Neural cell (in vitro differentiated cells): ENCODE measurements at regions not wholly inside any gene's neighbourhood (a gene's known extent, or its start where the extent isn't known, plus 50 kb on each side); places are given as distances from the start of the nearest gene placed in this dataset.

Experiments
- H2AFZ ChIP-seq: fragments of 200-600, 300-800 bp; sonication (generic), shearing (Covaris generic); 2 replicates; pipeline ENCODE4 v1.6.0; 2014; ENCODE audit warnings: low read depth, mild to moderate bottlenecking, antibody characterized with exemption, low read length, moderate library complexity
- H3F3A ChIP-seq: fragments of 200-600 bp; shearing (Covaris generic); 2 replicates; pipeline ENCODE4 v1.6.1; 2016; ENCODE audit warnings: mild to moderate bottlenecking, moderate library complexity, mixed read lengths, antibody characterized with exemption, low read length; ENCODE audit not compliant: insufficient read depth, poor library complexity, severe bottlenecking
- H3K27ac ChIP-seq: fragments of 200-600, 300-800 bp; sonication (generic), shearing (Covaris generic); 2 replicates; pipeline ENCODE4 v1.5.1; 2014; ENCODE audit warnings: mild to moderate bottlenecking, low read length, moderate library complexity
- H3K27me3 ChIP-seq: fragments of 300-800, 200-600 bp; sonication (generic), shearing (Covaris generic); 2 replicates; pipeline ENCODE4 v1.6.0; 2014; ENCODE audit warnings: mild to moderate bottlenecking, low read depth, low read length, moderate library complexity; ENCODE audit not compliant: insufficient read depth
- H3K36me3 ChIP-seq: fragments of 300-800, 200-600 bp; sonication (generic), shearing (Covaris generic); 2 replicates; pipeline ENCODE4 v1.5.1; 2014; ENCODE audit warnings: mild to moderate bottlenecking, antibody characterized with exemption, low read length, moderate library complexity; ENCODE audit not compliant: insufficient read depth
- H3K4me2 ChIP-seq: fragments of 300-800, 200-600 bp; sonication (generic), shearing (Covaris generic); 2 replicates; pipeline ENCODE4 v1.6.0; 2014; ENCODE audit warnings: mild to moderate bottlenecking, low read length
- H3K4me3 ChIP-seq: fragments of 300-800, 200-600 bp; sonication (generic), shearing (Covaris generic); 2 replicates; pipeline ENCODE4 v1.5.1; 2014; ENCODE audit warnings: mild to moderate bottlenecking, low read length, moderate library complexity
- H3K79me2 ChIP-seq: fragments of 200-600 bp; shearing (Covaris generic); replicated peaks from 2 replicates; pipeline ENCODE4 v1.6.0; 2014; ENCODE audit warnings: mild to moderate bottlenecking, low read length, moderate library complexity; ENCODE audit not compliant: insufficient read depth
- H3K9ac ChIP-seq: fragments of 300-800, 200-600 bp; sonication (generic), shearing (Covaris generic); 2 replicates; pipeline ENCODE4 v1.6.1; 2016; ENCODE audit warnings: mild to moderate bottlenecking, low read length, mixed read lengths
- H3K9me2 ChIP-seq: fragments of 200-600 bp; shearing (Covaris generic); 2 replicates; pipeline ENCODE4 v1.6.1; 2016; ENCODE audit warnings: mild to moderate bottlenecking, low read length, mixed read lengths; ENCODE audit not compliant: insufficient read depth
- H3K9me3 ChIP-seq: fragments of 200-600, 300-800 bp; sonication (generic), shearing (Covaris generic); 2 replicates; pipeline ENCODE4 v1.6.1; 2016; ENCODE audit warnings: mild to moderate bottlenecking, mixed run types, low read length, moderate library complexity, mixed read lengths
- H4K20me1 ChIP-seq: fragments of 200-600 bp; shearing (Covaris generic); 2 replicates; pipeline ENCODE4 v1.6.1; 2016; ENCODE audit warnings: mild to moderate bottlenecking, mixed run types; ENCODE audit not compliant: insufficient read depth
- EP300 ChIP-seq: fragments of 450-650 bp; conservative IDR thresholded peaks from 2 replicates; pipeline ENCODE4 v1.6.1; 2014; ENCODE audit warnings: antibody characterized with exemption, mild to moderate bottlenecking, moderate library complexity; ENCODE audit not compliant: poor library complexity, severe bottlenecking
- EZH2 ChIP-seq: fragments of 200-600, 300-800 bp; shearing (Covaris generic), sonication (generic); IDR thresholded peaks from 2 replicates; pipeline ENCODE4 v1.6.1; 2014; ENCODE audit warnings: antibody characterized with exemption, low read length, borderline replicate concordance, mild to moderate bottlenecking; ENCODE audit not compliant: insufficient read depth, poor library complexity, severe bottlenecking
- MXI1 ChIP-seq: fragments of 450-650 bp; conservative IDR thresholded peaks from 2 replicates; pipeline ENCODE4 v1.6.1; 2014; ENCODE audit warnings: antibody characterized with exemption, mild to moderate bottlenecking; ENCODE audit not compliant: poor library complexity, severe bottlenecking
- POLR2AphosphoS5 ChIP-seq: IDR thresholded peaks from 2 replicates; pipeline ENCODE4 v1.6.1; 2012
- RAD21 ChIP-seq: fragments of 450-650 bp; conservative IDR thresholded peaks from 2 replicates; pipeline ENCODE4 v1.6.1; 2014; ENCODE audit warnings: antibody characterized with exemption, mild to moderate bottlenecking, moderate library complexity
- SMC3 ChIP-seq: fragments of 450-650 bp; conservative IDR thresholded peaks from 2 replicates; pipeline ENCODE4 v1.6.1; 2014; ENCODE audit warnings: antibody characterized with exemption, mild to moderate bottlenecking, moderate library complexity; ENCODE audit not compliant: poor library complexity
- TAF1 ChIP-seq: IDR thresholded peaks from 2 replicates; pipeline ENCODE4 v1.6.1; 2012; ENCODE audit warnings: low read depth
- TF ChIP-seq, protein P1 (sequence below): IDR thresholded peaks from 2 replicates; pipeline ENCODE4 v1.6.1; 2012; ENCODE audit warnings: borderline replicate concordance
- TF ChIP-seq, protein P2 (sequence below): fragments of 450-650 bp; IDR thresholded peaks from 2 replicates; pipeline ENCODE4 v1.5.1; 2014; ENCODE audit warnings: antibody characterized with exemption, mild to moderate bottlenecking, moderate library complexity; ENCODE audit not compliant: poor library complexity, severe bottlenecking

DNA sequence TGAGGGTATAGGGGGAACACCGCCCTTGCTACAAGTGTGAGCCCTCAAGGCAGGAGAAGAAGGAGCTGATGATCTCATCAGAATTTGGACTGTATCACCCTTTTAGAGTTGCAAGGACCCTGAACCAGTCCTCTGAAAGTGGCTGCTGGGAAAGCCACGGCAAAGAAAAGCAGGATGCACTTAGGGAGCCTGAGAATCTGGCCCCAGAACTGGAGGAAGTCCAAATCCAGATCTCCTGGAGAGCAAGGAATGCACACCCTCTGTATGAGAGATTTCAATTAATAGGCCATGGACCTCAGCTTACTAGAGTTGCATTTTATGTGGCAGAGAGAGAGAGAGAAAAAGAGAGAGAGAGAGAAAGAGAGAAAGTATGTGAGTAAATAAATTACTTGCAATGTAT is 662.9 kb downstream of the CCSER2 start:
- Histone ChIP-seq H3F3A (no peaks in the 10 kb centered on the region), H3K4me3 (no peak overlapping the region), H3K9me2 (no peaks in the 10 kb centered on the region), H3K27ac (no peak overlapping the region), H3K9ac (no peak overlapping the region), H2AFZ (no peak overlapping the region), H3K27me3 (no peaks in the 10 kb centered on the region), H3K4me2 (no peak overlapping the region), H3K36me3 (no peaks in the 10 kb centered on the region), H3K79me2 (no peaks in the 10 kb centered on the region), H3K9me3 (no peaks in the 10 kb centered on the region), H4K20me1 (no peaks in the 10 kb centered on the region)
- TF ChIP-seq POLR2AphosphoS5 (no peak), EZH2 (no peak), SMC3 (no peak), EP300 (no peak), TAF1 (no peak), MXI1 (no peak), RAD21 (no peak)
- TF ChIP-seq, protein P1, sequence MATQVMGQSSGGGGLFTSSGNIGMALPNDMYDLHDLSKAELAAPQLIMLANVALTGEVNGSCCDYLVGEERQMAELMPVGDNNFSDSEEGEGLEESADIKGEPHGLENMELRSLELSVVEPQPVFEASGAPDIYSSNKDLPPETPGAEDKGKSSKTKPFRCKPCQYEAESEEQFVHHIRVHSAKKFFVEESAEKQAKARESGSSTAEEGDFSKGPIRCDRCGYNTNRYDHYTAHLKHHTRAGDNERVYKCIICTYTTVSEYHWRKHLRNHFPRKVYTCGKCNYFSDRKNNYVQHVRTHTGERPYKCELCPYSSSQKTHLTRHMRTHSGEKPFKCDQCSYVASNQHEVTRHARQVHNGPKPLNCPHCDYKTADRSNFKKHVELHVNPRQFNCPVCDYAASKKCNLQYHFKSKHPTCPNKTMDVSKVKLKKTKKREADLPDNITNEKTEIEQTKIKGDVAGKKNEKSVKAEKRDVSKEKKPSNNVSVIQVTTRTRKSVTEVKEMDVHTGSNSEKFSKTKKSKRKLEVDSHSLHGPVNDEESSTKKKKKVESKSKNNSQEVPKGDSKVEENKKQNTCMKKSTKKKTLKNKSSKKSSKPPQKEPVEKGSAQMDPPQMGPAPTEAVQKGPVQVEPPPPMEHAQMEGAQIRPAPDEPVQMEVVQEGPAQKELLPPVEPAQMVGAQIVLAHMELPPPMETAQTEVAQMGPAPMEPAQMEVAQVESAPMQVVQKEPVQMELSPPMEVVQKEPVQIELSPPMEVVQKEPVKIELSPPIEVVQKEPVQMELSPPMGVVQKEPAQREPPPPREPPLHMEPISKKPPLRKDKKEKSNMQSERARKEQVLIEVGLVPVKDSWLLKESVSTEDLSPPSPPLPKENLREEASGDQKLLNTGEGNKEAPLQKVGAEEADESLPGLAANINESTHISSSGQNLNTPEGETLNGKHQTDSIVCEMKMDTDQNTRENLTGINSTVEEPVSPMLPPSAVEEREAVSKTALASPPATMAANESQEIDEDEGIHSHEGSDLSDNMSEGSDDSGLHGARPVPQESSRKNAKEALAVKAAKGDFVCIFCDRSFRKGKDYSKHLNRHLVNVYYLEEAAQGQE = no peak
- TF ChIP-seq, protein P2, sequence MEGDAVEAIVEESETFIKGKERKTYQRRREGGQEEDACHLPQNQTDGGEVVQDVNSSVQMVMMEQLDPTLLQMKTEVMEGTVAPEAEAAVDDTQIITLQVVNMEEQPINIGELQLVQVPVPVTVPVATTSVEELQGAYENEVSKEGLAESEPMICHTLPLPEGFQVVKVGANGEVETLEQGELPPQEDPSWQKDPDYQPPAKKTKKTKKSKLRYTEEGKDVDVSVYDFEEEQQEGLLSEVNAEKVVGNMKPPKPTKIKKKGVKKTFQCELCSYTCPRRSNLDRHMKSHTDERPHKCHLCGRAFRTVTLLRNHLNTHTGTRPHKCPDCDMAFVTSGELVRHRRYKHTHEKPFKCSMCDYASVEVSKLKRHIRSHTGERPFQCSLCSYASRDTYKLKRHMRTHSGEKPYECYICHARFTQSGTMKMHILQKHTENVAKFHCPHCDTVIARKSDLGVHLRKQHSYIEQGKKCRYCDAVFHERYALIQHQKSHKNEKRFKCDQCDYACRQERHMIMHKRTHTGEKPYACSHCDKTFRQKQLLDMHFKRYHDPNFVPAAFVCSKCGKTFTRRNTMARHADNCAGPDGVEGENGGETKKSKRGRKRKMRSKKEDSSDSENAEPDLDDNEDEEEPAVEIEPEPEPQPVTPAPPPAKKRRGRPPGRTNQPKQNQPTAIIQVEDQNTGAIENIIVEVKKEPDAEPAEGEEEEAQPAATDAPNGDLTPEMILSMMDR = no peak

DNA sequence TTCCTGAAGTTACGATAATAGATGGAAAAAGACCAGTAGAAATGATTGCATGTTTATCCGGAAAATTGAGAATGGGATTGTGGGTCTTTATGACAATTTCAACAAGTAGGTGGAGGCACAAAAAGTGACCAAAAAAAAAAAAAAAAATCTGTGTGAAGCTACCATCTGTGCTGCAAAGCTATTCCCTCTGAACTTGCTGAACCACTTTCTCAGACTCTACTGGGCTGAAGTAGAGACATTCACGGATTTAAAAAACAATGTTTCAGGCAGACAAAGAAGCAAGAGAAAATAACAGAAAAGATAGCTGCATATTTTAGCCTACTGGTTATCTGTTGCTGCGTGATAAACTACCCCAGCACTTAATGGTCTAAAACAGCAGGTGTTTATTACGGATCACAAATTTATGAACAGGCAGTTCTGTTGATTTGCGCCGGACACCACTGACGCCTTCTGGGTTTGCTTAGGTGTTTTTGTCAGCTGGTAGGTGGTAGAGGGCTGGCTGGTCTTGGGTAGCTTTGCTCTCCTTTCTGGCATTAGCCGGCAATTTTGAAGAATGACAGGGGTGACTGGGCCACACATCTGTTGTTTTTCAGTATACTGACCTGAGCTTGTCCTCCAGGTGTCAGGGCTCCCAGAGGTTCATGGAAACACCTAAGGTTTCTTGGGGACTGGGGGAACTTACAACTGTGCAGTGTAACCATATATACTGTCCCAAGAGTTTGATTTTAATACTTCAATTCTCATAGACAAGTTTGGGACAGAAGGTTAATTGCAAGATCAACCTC is 665.1 kb downstream of the CCSER2 start:
- Histone ChIP-seq H3K4me3 (no peak overlapping the region), H3K9me3 (no peaks in the 10 kb centered on the region), H3F3A (no peaks in the 10 kb centered on the region), H3K27me3 (no peaks in the 10 kb centered on the region), H3K27ac (no peak overlapping the region), H3K79me2 (no peaks in the 10 kb centered on the region), H3K36me3 (no peaks in the 10 kb centered on the region), H3K4me2 (no peak overlapping the region), H3K9me2 (no peaks in the 10 kb centered on the region), H4K20me1 (no peaks in the 10 kb centered on the region), H2AFZ (no peak overlapping the region), H3K9ac (no peak overlapping the region)
- TF ChIP-seq, protein P2 = no peak
- TF ChIP-seq SMC3 (no peak), EZH2 (no peak), RAD21 (no peak), POLR2AphosphoS5 (no peak), MXI1 (no peak), EP300 (no peak), TAF1 (no peak)
- TF ChIP-seq, protein P1 = no peak
